PC-3 (cell line): ENCODE measurements at regions not wholly inside any gene's neighbourhood (a gene's known extent, or its start where the extent isn't known, plus 50 kb on each side); places are given as distances from the start of the nearest gene placed in this dataset.

Experiments
- ATAC-seq: fragments of 200-7000 bp; cut with Tn5 transposase; 2 replicates; pipeline ENCODE4 v1.9.1; 2020; ENCODE audit warnings: mild to moderate bottlenecking, moderate library complexity
- BruUV-seq: library from RNA; stranded (reverse); fragments of 400-500 nt; replicated peaks from 2 replicates; lab custom pipeline; 2021; lab: Mats Ljungman, UMichigan
- CTCF ChIA-PET: fragments of 300-600 bp; sonication (Branson Sonifier 250); formaldehyde crosslinking; loops from one replicate; lab custom pipeline; 2022; ENCODE audit warnings: antibody characterized with exemption; lab: Charles Lee
- POLR2A ChIA-PET: fragments of 300-600 bp; sonication (Branson Sonifier 250); formaldehyde crosslinking; loops from one replicate; lab custom pipeline; 2022; ENCODE audit warnings: antibody characterized with exemption; ENCODE audit not compliant: unreplicated experiment; lab: Charles Lee
- DNase-seq: peaks from one replicate; pipeline ENCODE4 v3.0.0-alpha.2; 2015
- H2AFZ ChIP-seq: fragments of 300-600 bp; sonication (generic); 2 replicates; pipeline ENCODE4 v1.6.0; 2016; ENCODE audit warnings: antibody characterized with exemption, low read length
- H3F3A ChIP-seq: fragments of 300-600 bp; sonication (generic); one replicate; pipeline ENCODE4 v1.6.0; 2017; ENCODE audit warnings: antibody characterized with exemption, low read length, control low read depth, mild to moderate bottlenecking; ENCODE audit not compliant: unreplicated experiment
- H3K27ac ChIP-seq: fragments of 300-600 bp; sonication (generic); 2 replicates; pipeline ENCODE4 v1.5.1; 2016; ENCODE audit warnings: mild to moderate bottlenecking, low read length
- H3K27me3 ChIP-seq: fragments of 300-600 bp; sonication (generic); 2 replicates; pipeline ENCODE4 v1.6.1; 2016; ENCODE audit warnings: low read length, mixed read lengths
- H3K36me3 ChIP-seq: fragments of 300-600 bp; sonication (generic); 2 replicates; pipeline ENCODE4 v1.6.1; 2016; ENCODE audit warnings: low read depth, mixed run types, low read length, mixed read lengths
- H3K4me1 ChIP-seq: fragments of 300-600 bp; sonication (generic); 2 replicates; pipeline ENCODE4 v1.5.1; 2016; ENCODE audit warnings: low read length; ENCODE audit not compliant: insufficient read depth
- H3K4me2 ChIP-seq: fragments of 300-600 bp; sonication (generic); 2 replicates; pipeline ENCODE4 v1.6.0; 2016; ENCODE audit warnings: low read length
- H3K4me3 ChIP-seq: fragments of 300-600 bp; sonication (generic); 2 replicates; pipeline ENCODE4 v1.5.1; 2016; ENCODE audit warnings: mild to moderate bottlenecking, low read length, mixed read lengths
- H3K79me2 ChIP-seq: fragments of 300-600 bp; sonication (generic); 2 replicates; pipeline ENCODE4 v1.6.1; 2017; ENCODE audit warnings: low read length, mixed read lengths
- H3K9ac ChIP-seq: fragments of 300-600 bp; sonication (generic); 2 replicates; pipeline ENCODE4 v1.6.0; 2016; ENCODE audit warnings: mild to moderate bottlenecking, low read length
- H3K9me2 ChIP-seq: fragments of 300-600 bp; sonication (generic); replicated peaks from 2 replicates; pipeline ENCODE4 v1.6.1; 2016; ENCODE audit warnings: mixed run types, low read length, mixed read lengths
- H3K9me3 ChIP-seq: fragments of 300-600 bp; sonication (generic); 2 replicates; pipeline ENCODE4 v1.6.1; 2016; ENCODE audit warnings: low read length, mixed read lengths
- H4K20me1 ChIP-seq: fragments of 300-600 bp; sonication (generic); 2 replicates; pipeline ENCODE4 v1.6.1; 2016; ENCODE audit warnings: low read length, mixed read lengths
- EZH2 ChIP-seq: fragments of 300-600 bp; sonication (generic); IDR thresholded peaks from one replicate; pipeline ENCODE4 v1.6.1; 2017; ENCODE audit warnings: antibody characterized with exemption, mild to moderate bottlenecking, low read length; ENCODE audit not compliant: unreplicated experiment
- EZH2phosphoT487 ChIP-seq: fragments of 300-600 bp; sonication (generic); IDR thresholded peaks from 2 replicates; pipeline ENCODE4 v1.6.1; 2018; ENCODE audit warnings: mild to moderate bottlenecking, antibody characterized with exemption, low read length, borderline replicate concordance
- intact Hi-C: fragments of 100-400 bp; cut with micrococcal nuclease; formaldehyde crosslinking; loops from 2 replicates; pipeline ENCODE4 v1.9.0; 2023
- TF ChIP-seq, protein P1 (sequence below): fragments of 300-600 bp; sonication (generic); conservative IDR thresholded peaks from 2 replicates; pipeline ENCODE4 v1.5.1; 2017; ENCODE audit warnings: antibody characterized with exemption, low read depth, mild to moderate bottlenecking, low read length

DNA sequence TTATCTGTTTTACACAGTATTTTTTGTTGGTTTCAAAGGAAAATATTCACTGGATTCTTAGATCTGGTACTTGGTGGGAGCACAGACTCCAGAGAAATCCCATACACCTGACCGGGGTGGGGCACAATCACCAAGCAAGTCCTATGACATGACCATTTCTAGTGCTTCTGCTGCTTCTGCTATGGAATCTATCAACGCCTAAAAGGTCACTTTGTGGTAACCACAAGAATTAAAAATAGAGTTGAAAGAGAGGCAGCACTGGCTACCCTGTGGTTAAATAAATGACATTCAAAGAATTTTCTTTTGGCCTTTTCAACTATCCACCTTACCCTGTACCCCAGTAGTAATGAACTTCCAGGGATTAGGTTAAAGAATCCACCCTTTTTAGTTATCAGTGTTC is 329.9 kb upstream of the VWC2 start:
- no peak overlapping the region for H3K4me3 ChIP-seq
- ATAC-seq (no peak), DNase-seq (no peak)
- no peaks in the 10 kb centered on the region for H3K9me3 ChIP-seq
- no peak overlapping the region for H2AFZ ChIP-seq
- no peaks in the 10 kb centered on the region for H3K79me2 ChIP-seq
- TF ChIP-seq EZH2phosphoT487 (no peak), EZH2 (no peak)
- TF ChIP-seq, protein P1, sequence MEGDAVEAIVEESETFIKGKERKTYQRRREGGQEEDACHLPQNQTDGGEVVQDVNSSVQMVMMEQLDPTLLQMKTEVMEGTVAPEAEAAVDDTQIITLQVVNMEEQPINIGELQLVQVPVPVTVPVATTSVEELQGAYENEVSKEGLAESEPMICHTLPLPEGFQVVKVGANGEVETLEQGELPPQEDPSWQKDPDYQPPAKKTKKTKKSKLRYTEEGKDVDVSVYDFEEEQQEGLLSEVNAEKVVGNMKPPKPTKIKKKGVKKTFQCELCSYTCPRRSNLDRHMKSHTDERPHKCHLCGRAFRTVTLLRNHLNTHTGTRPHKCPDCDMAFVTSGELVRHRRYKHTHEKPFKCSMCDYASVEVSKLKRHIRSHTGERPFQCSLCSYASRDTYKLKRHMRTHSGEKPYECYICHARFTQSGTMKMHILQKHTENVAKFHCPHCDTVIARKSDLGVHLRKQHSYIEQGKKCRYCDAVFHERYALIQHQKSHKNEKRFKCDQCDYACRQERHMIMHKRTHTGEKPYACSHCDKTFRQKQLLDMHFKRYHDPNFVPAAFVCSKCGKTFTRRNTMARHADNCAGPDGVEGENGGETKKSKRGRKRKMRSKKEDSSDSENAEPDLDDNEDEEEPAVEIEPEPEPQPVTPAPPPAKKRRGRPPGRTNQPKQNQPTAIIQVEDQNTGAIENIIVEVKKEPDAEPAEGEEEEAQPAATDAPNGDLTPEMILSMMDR = no peak
- no peaks in the 10 kb centered on the region for H4K20me1 ChIP-seq
- no peaks in the 10 kb centered on the region for H3F3A ChIP-seq
- BruUV-seq = no TSS peak
- POLR2A ChIA-PET = no interaction called here
- no peaks in the 10 kb centered on the region for H3K4me1 ChIP-seq
- CTCF ChIA-PET = no interaction called here
- H3K4me2 ChIP-seq = no peak overlapping the region
- H3K27ac ChIP-seq = no peak overlapping the region
- intact Hi-C loops = no loop called here
- no peaks in the 10 kb centered on the region for H3K27me3 ChIP-seq
- no peaks in the 10 kb centered on the region for H3K36me3 ChIP-seq
- H3K9ac ChIP-seq = no peak overlapping the region
- H3K9me2 ChIP-seq = no peaks in the 10 kb centered on the region

DNA sequence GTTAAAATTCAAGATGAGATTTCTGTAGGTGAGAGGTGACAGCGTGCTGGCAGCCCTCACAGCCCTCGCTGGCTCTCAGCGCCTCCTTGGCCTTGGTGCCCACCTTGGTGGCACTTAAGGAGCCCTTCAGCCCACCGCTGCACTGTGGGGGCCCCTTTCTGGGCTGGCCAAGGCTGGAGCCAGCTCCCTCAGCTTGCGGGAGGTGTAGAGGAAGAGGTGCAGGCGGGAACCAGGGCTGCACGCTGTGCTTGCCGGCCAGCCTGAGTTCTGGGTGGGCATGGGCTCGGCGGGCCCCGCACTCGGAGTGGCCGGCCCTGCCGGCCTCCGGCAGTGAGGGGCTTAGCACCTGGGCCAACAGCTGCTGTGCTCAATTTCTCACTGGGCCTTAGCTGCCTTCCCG is 320.0 kb upstream of the VWC2 start:
- Histone ChIP-seq H3K9me3 (no peaks in the 10 kb centered on the region), H3K9ac (no peak overlapping the region), H3K4me1 (no peaks in the 10 kb centered on the region; the same call in 1 of the 2 replicates), H3K27me3 (no peaks in the 10 kb centered on the region), H3K27ac (no peak overlapping the region), H3F3A (no peaks in the 10 kb centered on the region), H3K4me2 (no peak overlapping the region), H3K4me3 (no peak overlapping the region), H3K36me3 (no peaks in the 10 kb centered on the region), H2AFZ (no peak overlapping the region), H4K20me1 (no peaks in the 10 kb centered on the region), H3K79me2 (no peaks in the 10 kb centered on the region), H3K9me2 (no peaks in the 10 kb centered on the region)
- no peak for ATAC-seq
- ChIA-PET POLR2A (no interaction called here), CTCF (no interaction called here)
- intact Hi-C loops = no loop called here
- BruUV-seq = no TSS peak
- no peak for DNase-seq
- TF ChIP-seq, protein P1 = no peak
- TF ChIP-seq EZH2 (no peak), EZH2phosphoT487 (no peak)

DNA sequence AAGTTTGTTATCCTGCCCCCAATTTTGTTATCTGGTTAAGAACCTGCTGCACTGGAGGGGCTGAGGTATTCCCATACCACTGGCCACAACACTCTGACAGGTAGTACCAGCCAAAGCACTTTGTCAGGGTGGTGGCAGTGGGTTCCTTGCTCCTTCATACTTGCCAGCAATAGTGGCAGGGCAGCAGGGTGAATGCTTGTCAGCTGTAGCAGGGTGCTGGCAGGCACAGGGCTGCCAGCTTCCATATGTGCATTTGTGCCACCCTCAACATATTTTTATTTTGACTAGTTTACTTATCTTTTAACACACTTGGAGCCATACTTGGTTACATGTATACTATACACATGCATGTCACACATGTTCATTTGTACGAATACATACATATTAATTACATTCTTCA is 294.0 kb upstream of the VWC2 start:
- TF ChIP-seq EZH2phosphoT487 (no peak), EZH2 (no peak)
- TF ChIP-seq, protein P1 = no peak
- Histone ChIP-seq H3K4me2 (no peak overlapping the region), H3K27ac (no peak overlapping the region), H3K4me3 (no peak overlapping the region), H3K4me1 (no peaks in the 10 kb centered on the region), H3K27me3 (peaks cover 61% of the 10 kb centered on the region), H3F3A (no peaks in the 10 kb centered on the region), H3K9me3 (no peaks in the 10 kb centered on the region), H3K9me2 (no peaks in the 10 kb centered on the region), H2AFZ (no peak overlapping the region), H4K20me1 (no peaks in the 10 kb centered on the region), H3K79me2 (no peaks in the 10 kb centered on the region), H3K36me3 (no peaks in the 10 kb centered on the region), H3K9ac (no peak overlapping the region)
- intact Hi-C loops = no loop called here
- DNase-seq (no peak), ATAC-seq (no peak)
- ChIA-PET CTCF (no interaction called here), POLR2A (no interaction called here)
- BruUV-seq = no TSS peak
